Loucy (cell line): ENCODE measurements at regions not wholly inside any gene's neighbourhood (a gene's known extent, or its start where the extent isn't known, plus 50 kb on each side); places are given as distances from the start of the nearest gene placed in this dataset.

ENCODE experiments used
- H2AFZ ChIP-seq: fragments of 200-600 bp; sonication (generic); 2 replicates; pipeline ENCODE4 v1.6.0; 2016; ENCODE audit warnings: antibody characterized with exemption, mild to moderate bottlenecking, low read length, moderate library complexity
- H3F3A ChIP-seq: fragments of 200-600 bp; 2 replicates; pipeline ENCODE4 v1.6.0; 2016; ENCODE audit warnings: antibody characterized with exemption, low read depth, mild to moderate bottlenecking
- H3K27me3 ChIP-seq: fragments of 200-600 bp; sonication (generic); 2 replicates; pipeline ENCODE4 v1.6.1; 2014; ENCODE audit warnings: low read length, mild to moderate bottlenecking; ENCODE audit not compliant: insufficient read depth, poor library complexity, severe bottlenecking
- H3K36me3 ChIP-seq: fragments of 200-600 bp; sonication (generic); 2 replicates; pipeline ENCODE4 v1.6.1; 2016; ENCODE audit warnings: low read length; ENCODE audit not compliant: insufficient read depth
- H3K4me1 ChIP-seq: fragments of 200-600 bp; sonication (generic); 2 replicates; pipeline ENCODE4 v1.5.1; 2014; ENCODE audit warnings: low read length, mild to moderate bottlenecking; ENCODE audit not compliant: insufficient read depth, poor library complexity, severe bottlenecking
- H3K4me2 ChIP-seq: fragments of 200-600 bp; sonication (generic); 2 replicates; pipeline ENCODE4 v1.6.0; 2014; ENCODE audit warnings: antibody characterized with exemption, low read length, low read depth, mild to moderate bottlenecking; ENCODE audit not compliant: poor library complexity, severe bottlenecking
- H3K4me3 ChIP-seq: fragments of 200-600 bp; sonication (generic); 2 replicates; pipeline ENCODE4 v1.5.1; 2014; ENCODE audit warnings: low read length, mild to moderate bottlenecking, mixed read lengths; ENCODE audit not compliant: poor library complexity, severe bottlenecking
- H3K79me2 ChIP-seq: fragments of 200-600 bp; sonication (generic); 2 replicates; pipeline ENCODE4 v1.6.1; 2014; ENCODE audit warnings: low read length; ENCODE audit not compliant: insufficient read depth
- H3K9ac ChIP-seq: fragments of 200-600 bp; sonication (generic); 2 replicates; pipeline ENCODE4 v1.6.0; 2014; ENCODE audit warnings: mild to moderate bottlenecking, low read depth, low read length, moderate library complexity; ENCODE audit not compliant: poor library complexity, severe bottlenecking
- H3K9me2 ChIP-seq: fragments of 200-600 bp; sonication (generic); replicated peaks from 2 replicates; pipeline ENCODE4 v1.6.1; 2016; ENCODE audit warnings: low read depth, low read length, mixed read lengths
- H3K9me3 ChIP-seq: fragments of 200-600 bp; sonication (generic); 2 replicates; pipeline ENCODE4 v1.6.1; 2014; ENCODE audit warnings: mild to moderate bottlenecking, antibody characterized with exemption, low read length, low read depth; ENCODE audit not compliant: insufficient read depth
- H4K20me1 ChIP-seq: fragments of 200-600 bp; sonication (generic); 2 replicates; pipeline ENCODE4 v1.6.0; 2014; ENCODE audit warnings: antibody characterized with exemption, low read length, mild to moderate bottlenecking; ENCODE audit not compliant: insufficient read depth, poor library complexity, severe bottlenecking
- CTCF ChIP-seq: fragments of 200-600 bp; sonication (generic); conservative IDR thresholded peaks from 2 replicates; pipeline ENCODE4 v1.5.1; 2014; ENCODE audit warnings: mild to moderate bottlenecking, antibody characterized with exemption, low read length
- EZH2phosphoT487 ChIP-seq: fragments of 200-600 bp; IDR thresholded peaks from 2 replicates; pipeline ENCODE4 v1.6.1; 2018; ENCODE audit warnings: antibody characterized with exemption, mild to moderate bottlenecking, moderate library complexity, borderline replicate concordance

DNA sequence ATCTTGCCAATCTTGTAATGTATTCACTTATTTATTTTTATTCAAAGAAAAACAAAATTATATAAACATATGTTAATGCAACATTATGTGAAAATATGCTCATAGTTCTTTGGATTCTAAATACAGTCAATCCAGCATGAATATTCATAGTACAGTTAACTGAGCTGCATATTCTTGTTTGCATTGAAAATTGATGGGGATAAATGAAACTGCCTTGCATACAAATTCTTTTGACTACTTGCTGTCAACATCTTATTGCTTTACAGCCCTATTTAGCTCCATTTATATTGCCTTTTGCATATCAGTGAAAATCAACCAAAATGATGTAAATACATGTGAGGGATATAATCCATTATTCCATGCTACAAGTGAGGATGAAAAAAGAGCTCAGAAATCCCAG is 135.3 kb downstream of the CCER1 start:
- no peaks in the 10 kb centered on the region for H3K4me1 ChIP-seq
- no peaks in the 10 kb centered on the region for H4K20me1 ChIP-seq
- H3F3A ChIP-seq = no peaks in the 10 kb centered on the region
- no peaks in the 10 kb centered on the region for H3K79me2 ChIP-seq
- H3K4me2 ChIP-seq = no peak overlapping the region
- H3K9ac ChIP-seq = no peak overlapping the region
- H3K36me3 ChIP-seq = no peaks in the 10 kb centered on the region
- no peak overlapping the region for H3K4me3 ChIP-seq
- no peaks in the 10 kb centered on the region for H3K9me2 ChIP-seq
- no peaks in the 10 kb centered on the region for H3K9me3 ChIP-seq
- no peaks in the 10 kb centered on the region for H3K27me3 ChIP-seq
- TF ChIP-seq CTCF = no peak
- TF ChIP-seq EZH2phosphoT487 = no peak
- no peak overlapping the region for H2AFZ ChIP-seq

DNA sequence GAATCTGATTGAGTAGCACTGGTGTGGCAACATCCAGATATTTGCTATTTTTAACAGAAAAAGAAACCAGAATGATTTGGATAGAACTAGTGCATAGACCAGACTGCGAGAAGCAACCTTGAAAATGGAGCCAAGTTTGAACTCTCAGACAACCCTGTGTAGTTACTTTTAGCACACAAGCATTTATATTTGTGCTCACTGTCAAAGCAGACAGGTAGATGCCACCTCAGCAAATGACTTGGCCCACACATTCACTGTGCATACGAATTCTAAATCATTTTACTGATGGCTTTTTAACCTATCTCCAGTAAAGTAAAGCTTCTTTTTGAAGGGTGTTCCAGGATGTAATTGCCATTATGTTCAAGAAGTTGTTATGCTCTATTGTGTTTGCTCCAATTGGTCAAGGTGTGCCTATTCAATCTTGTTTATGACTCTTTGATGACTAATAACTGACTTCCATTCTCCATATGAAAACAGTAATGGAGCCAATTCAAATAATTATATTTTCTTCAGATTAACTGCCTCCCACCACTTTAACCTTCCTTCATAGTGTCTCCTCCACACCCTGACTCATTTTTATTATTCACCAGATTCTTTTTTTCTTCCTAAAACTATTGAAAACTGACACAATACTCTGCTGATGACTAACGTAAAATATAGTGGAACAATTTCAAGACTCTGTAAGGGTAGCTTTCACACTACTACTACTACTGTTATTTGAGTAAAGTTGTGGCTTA is 138.5 kb downstream of the CCER1 start:
- no peaks in the 10 kb centered on the region for H3K9me3 ChIP-seq
- no peak overlapping the region for H3K4me2 ChIP-seq
- H3K9ac ChIP-seq = no peak overlapping the region
- no peaks in the 10 kb centered on the region for H4K20me1 ChIP-seq
- no peaks in the 10 kb centered on the region for H3K27me3 ChIP-seq
- no peaks in the 10 kb centered on the region for H3K4me1 ChIP-seq
- H3K79me2 ChIP-seq = no peaks in the 10 kb centered on the region
- no peaks in the 10 kb centered on the region for H3K9me2 ChIP-seq
- no peak overlapping the region for H2AFZ ChIP-seq
- no peaks in the 10 kb centered on the region for H3K36me3 ChIP-seq
- no peak overlapping the region for H3K4me3 ChIP-seq
- H3F3A ChIP-seq = no peaks in the 10 kb centered on the region
- TF ChIP-seq CTCF = no peak
- TF ChIP-seq EZH2phosphoT487 = no peak

DNA sequence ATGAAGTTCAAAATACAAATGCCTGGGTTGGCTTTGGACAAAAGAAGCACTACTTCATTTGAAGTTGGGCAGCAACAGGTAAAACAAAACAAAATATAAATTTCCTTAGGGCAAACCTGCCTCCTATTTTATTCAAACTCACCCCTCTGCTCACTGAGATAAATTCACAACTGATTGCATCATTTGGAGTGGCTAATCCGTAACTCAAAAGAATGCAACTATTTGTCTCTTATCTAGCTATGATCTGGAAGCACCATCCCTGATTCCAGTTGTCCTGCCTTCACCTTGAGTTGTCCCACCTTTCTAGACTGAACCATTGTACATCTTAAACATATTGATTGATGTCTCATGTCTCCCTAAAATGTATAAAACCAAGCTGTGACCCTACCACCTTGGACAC is 145.0 kb downstream of the CCER1 start:
- Histone ChIP-seq H2AFZ (no peak overlapping the region), H3K79me2 (no peaks in the 10 kb centered on the region), H3K4me2 (no peak overlapping the region), H3K27me3 (no peaks in the 10 kb centered on the region), H3K9ac (no peak overlapping the region), H3K9me2 (no peaks in the 10 kb centered on the region), H3K4me3 (no peak overlapping the region), H3K4me1 (no peaks in the 10 kb centered on the region), H4K20me1 (no peaks in the 10 kb centered on the region), H3F3A (no peaks in the 10 kb centered on the region), H3K36me3 (no peaks in the 10 kb centered on the region), H3K9me3 (no peaks in the 10 kb centered on the region)
- no peak for TF ChIP-seq CTCF
- no peak for TF ChIP-seq EZH2phosphoT487
